Ishikawa (cell line): ENCODE measurements at regions not wholly inside any gene's neighbourhood (a gene's known extent, or its start where the extent isn't known, plus 50 kb on each side); places are given as distances from the start of the nearest gene placed in this dataset.

Experiments
- EGR1 ChIP-seq: IDR thresholded peaks from 2 replicates; pipeline ENCODE4 v1.6.1; 2012
- EP300 ChIP-seq: IDR thresholded peaks from 2 replicates; pipeline ENCODE4 v1.6.1; 2012; ENCODE audit warnings: borderline replicate concordance
- MAX ChIP-seq: IDR thresholded peaks from 2 replicates; pipeline ENCODE4 v1.6.1; 2012
- YY1 ChIP-seq: IDR thresholded peaks from 2 replicates; pipeline ENCODE4 v1.6.1; 2012; ENCODE audit warnings: low read depth

- no peak for TF ChIP-seq EP300
- TF ChIP-seq YY1: no peak
- TF ChIP-seq EGR1: no peak
- TF ChIP-seq MAX: no peak
Observed at GRCh38 chr5:72711351-72711750, 105.1 kb upstream of the TNPO1 start.
